ENCODE measurements at regions not wholly inside any gene's neighbourhood (a gene's known extent, or its start where the extent isn't known, plus 50 kb on each side); places are given as distances from the start of the nearest gene placed in this dataset.

- Histone ChIP-seq H3K36me3 (replicated peaks in 1 of 2; ENCODE audit: insufficient read depth in 1 of 2, low read depth in 2 of 2) (no peaks in the 10 kb centered on the region), H3K4me1 (no peaks in the 10 kb centered on the region), H3K27me3 (no peaks in the 10 kb centered on the region), H3K4me3 (no peak overlapping the region), H3K9me3 (no peaks in the 10 kb centered on the region), H3K27ac (no peak overlapping the region)
- intact Hi-C loops (cut with DNase I) = no loop called here
- no peak for DNase-seq
- TF ChIP-seq CTCF (IDR thresholded peaks at IDR 0.05) (no peak), POLR2A (IDR thresholded peaks at IDR 0.05) (no peak)
- 92 to 96% methylated on average over 1 of the region's 1 CpG for WGBS, 2 donors
- no peak for ATAC-seq
Measured at GRCh38 chrX:43313035-43313434, 343.1 kb upstream of the MAOA start.

GRCh38 chrX:43314525-43314924, 341.6 kb upstream of the MAOA start:
- DNase-seq (no peak), ATAC-seq (no peak)
- Histone ChIP-seq H3K4me1 (no peaks in the 10 kb centered on the region), H3K36me3 (replicated peaks in 1 of 2; ENCODE audit: insufficient read depth in 1 of 2, low read depth in 2 of 2) (no peaks in the 10 kb centered on the region), H3K27me3 (no peaks in the 10 kb centered on the region), H3K4me3 (no peak overlapping the region), H3K27ac (no peak overlapping the region), H3K9me3 (no peaks in the 10 kb centered on the region)
- TF ChIP-seq POLR2A (IDR thresholded peaks at IDR 0.05) (no peak), CTCF (IDR thresholded peaks at IDR 0.05) (no peak)
- 72 to 78% methylated on average over 3 of the region's 3 CpGs for WGBS, 2 donors
- intact Hi-C loops (cut with DNase I) = no loop called here

GRCh38 chrX:43315622-43316021, 340.5 kb upstream of the MAOA start:
- ATAC-seq = no peak
- H3K27me3 ChIP-seq = no peaks in the 10 kb centered on the region
- no peak for DNase-seq
- H3K4me1 ChIP-seq = no peaks in the 10 kb centered on the region
- no peaks in the 10 kb centered on the region for H3K36me3 ChIP-seq (replicated peaks in 1 of 2; ENCODE audit: insufficient read depth in 1 of 2, low read depth in 2 of 2)
- intact Hi-C loops (cut with DNase I) = no loop called here
- H3K4me3 ChIP-seq = no peak overlapping the region
- H3K27ac ChIP-seq = no peak overlapping the region
- no peaks in the 10 kb centered on the region for H3K9me3 ChIP-seq
- whole genome bisulfite sequencing, 2 donors = 37 to 56% methylated on average over 4 of the region's 4 CpGs
- TF ChIP-seq CTCF (IDR thresholded peaks at IDR 0.05) = no peak
- no peak for TF ChIP-seq POLR2A (IDR thresholded peaks at IDR 0.05)

- TF ChIP-seq POLR2A (IDR thresholded peaks at IDR 0.05) (no peak), CTCF (IDR thresholded peaks at IDR 0.05) (no peak)
- Histone ChIP-seq H3K27me3 (no peaks in the 10 kb centered on the region), H3K4me1 (no peaks in the 10 kb centered on the region), H3K36me3 (replicated peaks in 1 of 2; ENCODE audit: insufficient read depth in 1 of 2, low read depth in 2 of 2) (no peaks in the 10 kb centered on the region), H3K27ac (no peak overlapping the region), H3K4me3 (no peak overlapping the region), H3K9me3 (no peaks in the 10 kb centered on the region)
- intact Hi-C loops (cut with DNase I) = no loop called here
- DNase-seq (no peak), ATAC-seq (no peak)
- WGBS, 2 donors = 46 to 67% methylated on average over 2 of the region's 2 CpGs
Measured at GRCh38 chrX:43316146-43316545, 340.0 kb upstream of the MAOA start.

- DNase-seq (no peak), ATAC-seq (no peak)
- no peaks in the 10 kb centered on the region for H3K27me3 ChIP-seq
- H3K9me3 ChIP-seq = no peaks in the 10 kb centered on the region
- 56 to 63% methylated on average over 1 of the region's 1 CpG for WGBS, 2 donors
- intact Hi-C loops (cut with DNase I) = no loop called here
- H3K27ac ChIP-seq = no peak overlapping the region
- TF ChIP-seq POLR2A (IDR thresholded peaks at IDR 0.05) (no peak), CTCF (IDR thresholded peaks at IDR 0.05) (no peak)
- H3K4me3 ChIP-seq = no peak overlapping the region
- no peaks in the 10 kb centered on the region for H3K36me3 ChIP-seq (replicated peaks in 1 of 2; ENCODE audit: insufficient read depth in 1 of 2, low read depth in 2 of 2)
- no peaks in the 10 kb centered on the region for H3K4me1 ChIP-seq
Measured at GRCh38 chrX:43317378-43317777, 338.7 kb upstream of the MAOA start.
